ENCODE measurements at regions not wholly inside any gene's neighbourhood (a gene's known extent, or its start where the extent isn't known, plus 50 kb on each side); places are given as distances from the start of the nearest gene placed in this dataset.

GRCh38 chr5:111572561-111572960 lies 60.2 kb upstream of the STARD4 start:
- DNase-seq, result no peak

GRCh38 chr5:111563031-111563822 lies 50.9 kb upstream of the STARD4 start:
- no peak for DNase-seq

GRCh38 chr5:111562561-111562960 lies 50.2 kb upstream of the STARD4 start:
- no peak for DNase-seq

All from NK-92 treated with Interleukin-12 subunit alpha and Interleukin-12 subunit beta, amount 100 ng/mL, for 24 hours (cell line).